Activated T-helper 17 cell treated with anti-CD3 and anti-CD28 coated beads, Interleukin-2, amount 50 U/mL, for 72 hours (primary cell): ENCODE measurements at regions not wholly inside any gene's neighbourhood (a gene's known extent, or its start where the extent isn't known, plus 50 kb on each side); places are given as distances from the start of the nearest gene placed in this dataset.

ENCODE experiments used
- ATAC-seq: fragments of 150-1000 bp; cut with Tn5 transposase; replicated peaks from 2 replicates; pipeline ENCODE4 v1.10.0; 2021; ENCODE audit warnings: mild to moderate bottlenecking, moderate library complexity
- H3K27ac Mint-ChIP-seq: one replicate; pipeline ENCODE4 v1.8.0; 2022; ENCODE audit warnings: mixed read lengths
- H3K27me3 Mint-ChIP-seq: one replicate; pipeline ENCODE4 v1.8.0; 2022; ENCODE audit warnings: mixed read lengths
- H3K36me3 Mint-ChIP-seq: one replicate; pipeline ENCODE4 v1.8.0; 2022; ENCODE audit warnings: low read depth, mild to moderate bottlenecking, mixed read lengths
- H3K4me1 Mint-ChIP-seq: one replicate; pipeline ENCODE4 v1.8.0; 2022; ENCODE audit warnings: mixed read lengths
- H3K4me3 Mint-ChIP-seq: one replicate; pipeline ENCODE4 v1.8.0; 2022; ENCODE audit warnings: mild to moderate bottlenecking, mixed read lengths
- H3K9me3 Mint-ChIP-seq: one replicate; pipeline ENCODE4 v1.8.0; 2022; ENCODE audit warnings: mixed read lengths

- no peaks in the 10 kb centered on the region for H3K36me3 Mint-ChIP-seq
- no peak overlapping the region for H3K4me3 Mint-ChIP-seq
- no peaks in the 10 kb centered on the region for H3K4me1 Mint-ChIP-seq
- H3K27me3 Mint-ChIP-seq, result peaks cover 4% of the 10 kb centered on the region
- H3K27ac Mint-ChIP-seq, result no peak overlapping the region
- no peaks in the 10 kb centered on the region for H3K9me3 Mint-ChIP-seq
- no peak for ATAC-seq
Measured at GRCh38 chr2:7272210-7272609, 355.0 kb downstream of the RNF144A start.

- no peaks in the 10 kb centered on the region for H3K4me1 Mint-ChIP-seq
- H3K4me3 Mint-ChIP-seq, result no peak overlapping the region
- no peak overlapping the region for H3K27ac Mint-ChIP-seq
- ATAC-seq, result no peak
- peaks cover 5% of the 10 kb centered on the region for H3K27me3 Mint-ChIP-seq
- H3K36me3 Mint-ChIP-seq, result no peaks in the 10 kb centered on the region
- H3K9me3 Mint-ChIP-seq, result no peaks in the 10 kb centered on the region
Measured at GRCh38 chr2:7278984-7279383, 361.8 kb downstream of the RNF144A start.

GRCh38 chr2:7279421-7279949 is 362.3 kb downstream of the RNF144A start:
- H3K27ac Mint-ChIP-seq, result no peak overlapping the region
- peaks cover 5% of the 10 kb centered on the region for H3K27me3 Mint-ChIP-seq
- H3K4me1 Mint-ChIP-seq, result no peaks in the 10 kb centered on the region
- H3K4me3 Mint-ChIP-seq, result no peak overlapping the region
- no peak for ATAC-seq
- no peaks in the 10 kb centered on the region for H3K36me3 Mint-ChIP-seq
- H3K9me3 Mint-ChIP-seq, result no peaks in the 10 kb centered on the region

- no peak for ATAC-seq
- H3K27ac Mint-ChIP-seq, result no peak overlapping the region
- no peaks in the 10 kb centered on the region for H3K36me3 Mint-ChIP-seq
- H3K9me3 Mint-ChIP-seq, result no peaks in the 10 kb centered on the region
- peaks cover 5% of the 10 kb centered on the region for H3K27me3 Mint-ChIP-seq
- H3K4me3 Mint-ChIP-seq, result no peak overlapping the region
- no peaks in the 10 kb centered on the region for H3K4me1 Mint-ChIP-seq
Measured at GRCh38 chr2:7280790-7281189, 363.6 kb downstream of the RNF144A start.

GRCh38 chr2:7281231-7282201 is 364.3 kb downstream of the RNF144A start:
- Mint-ChIP-seq H3K27me3 (peaks cover 5% of the 10 kb centered on the region), H3K4me3 (no peak overlapping the region), H3K36me3 (no peaks in the 10 kb centered on the region), H3K9me3 (no peaks in the 10 kb centered on the region), H3K27ac (no peak overlapping the region), H3K4me1 (no peaks in the 10 kb centered on the region)
- no peak for ATAC-seq

GRCh38 chr2:7286120-7286519 is 368.9 kb downstream of the RNF144A start:
- Mint-ChIP-seq H3K4me3 (no peak overlapping the region), H3K27ac (no peak overlapping the region), H3K4me1 (no peaks in the 10 kb centered on the region), H3K9me3 (no peaks in the 10 kb centered on the region), H3K36me3 (no peaks in the 10 kb centered on the region), H3K27me3 (no peaks in the 10 kb centered on the region)
- no peak for ATAC-seq

- H3K9me3 Mint-ChIP-seq, result no peaks in the 10 kb centered on the region
- H3K27ac Mint-ChIP-seq, result no peak overlapping the region
- H3K36me3 Mint-ChIP-seq, result no peaks in the 10 kb centered on the region
- no peak overlapping the region for H3K4me3 Mint-ChIP-seq
- peaks cover 5% of the 10 kb centered on the region for H3K27me3 Mint-ChIP-seq
- no peaks in the 10 kb centered on the region for H3K4me1 Mint-ChIP-seq
- ATAC-seq, result no peak
Measured at GRCh38 chr2:7288484-7288883, 371.3 kb downstream of the RNF144A start.

- Mint-ChIP-seq H3K27me3 (peaks cover 5% of the 10 kb centered on the region), H3K36me3 (no peaks in the 10 kb centered on the region), H3K9me3 (no peaks in the 10 kb centered on the region), H3K27ac (no peak overlapping the region), H3K4me1 (no peaks in the 10 kb centered on the region), H3K4me3 (no peak overlapping the region)
- ATAC-seq, result no peak
Measured at GRCh38 chr2:7289697-7290096, 372.5 kb downstream of the RNF144A start.

GRCh38 chr2:7292154-7292691 is 375.0 kb downstream of the RNF144A start:
- Mint-ChIP-seq H3K4me3 (no peak overlapping the region), H3K27me3 (peaks cover 5% of the 10 kb centered on the region), H3K4me1 (no peaks in the 10 kb centered on the region), H3K9me3 (no peaks in the 10 kb centered on the region), H3K36me3 (no peaks in the 10 kb centered on the region), H3K27ac (no peak overlapping the region)
- ATAC-seq, result no peak

GRCh38 chr2:7309582-7309981 is 392.4 kb downstream of the RNF144A start:
- H3K27me3 Mint-ChIP-seq, result peaks cover 3% of the 10 kb centered on the region
- H3K9me3 Mint-ChIP-seq, result no peaks in the 10 kb centered on the region
- no peak overlapping the region for H3K4me3 Mint-ChIP-seq
- H3K4me1 Mint-ChIP-seq, result no peaks in the 10 kb centered on the region
- H3K27ac Mint-ChIP-seq, result no peak overlapping the region
- H3K36me3 Mint-ChIP-seq, result no peaks in the 10 kb centered on the region
- ATAC-seq, result no peak

- no peak overlapping the region for H3K4me3 Mint-ChIP-seq
- H3K9me3 Mint-ChIP-seq, result no peaks in the 10 kb centered on the region
- peaks cover 34% of the 10 kb centered on the region for H3K27me3 Mint-ChIP-seq
- H3K36me3 Mint-ChIP-seq, result no peaks in the 10 kb centered on the region
- H3K27ac Mint-ChIP-seq, result no peak overlapping the region
- ATAC-seq, result no peak
- H3K4me1 Mint-ChIP-seq, result no peaks in the 10 kb centered on the region
Measured at GRCh38 chr2:7324706-7325105, 407.5 kb downstream of the RNF144A start.

- H3K4me1 Mint-ChIP-seq, result no peaks in the 10 kb centered on the region
- no peaks in the 10 kb centered on the region for H3K9me3 Mint-ChIP-seq
- no peaks in the 10 kb centered on the region for H3K36me3 Mint-ChIP-seq
- H3K27ac Mint-ChIP-seq, result no peak overlapping the region
- peaks cover 31% of the 10 kb centered on the region for H3K27me3 Mint-ChIP-seq
- no peak for ATAC-seq
- H3K4me3 Mint-ChIP-seq, result no peak overlapping the region
Measured at GRCh38 chr2:7325186-7325585, 408.0 kb downstream of the RNF144A start.

- Mint-ChIP-seq H3K27ac (no peak overlapping the region), H3K27me3 (peaks cover 10% of the 10 kb centered on the region), H3K4me3 (no peak overlapping the region), H3K9me3 (no peaks in the 10 kb centered on the region), H3K36me3 (no peaks in the 10 kb centered on the region), H3K4me1 (no peaks in the 10 kb centered on the region)
- ATAC-seq, result no peak
Measured at GRCh38 chr2:7329465-7329864, 412.3 kb downstream of the RNF144A start.

GRCh38 chr2:7333189-7333765 is 416.1 kb downstream of the RNF144A start:
- no peaks in the 10 kb centered on the region for H3K9me3 Mint-ChIP-seq
- H3K4me1 Mint-ChIP-seq, result no peaks in the 10 kb centered on the region
- no peak overlapping the region for H3K27ac Mint-ChIP-seq
- ATAC-seq, result no peak
- peaks cover 23% of the 10 kb centered on the region for H3K27me3 Mint-ChIP-seq
- no peaks in the 10 kb centered on the region for H3K36me3 Mint-ChIP-seq
- no peak overlapping the region for H3K4me3 Mint-ChIP-seq
